DMS114 treated with DMSO at 0.1 percent for 48 hours (cell line): ENCODE measurements at regions not wholly inside any gene's neighbourhood (a gene's known extent, or its start where the extent isn't known, plus 50 kb on each side); places are given as distances from the start of the nearest gene placed in this dataset.
"Not testable (repeated sequence)": the region's sequence is repeated elsewhere in the genome, so short reads cannot be mapped to it uniquely, and the experiment has no call there.

Source experiments
- DNase-seq: peaks from one replicate; lab custom pipeline; 2025; ENCODE audit not compliant: unreplicated experiment; lab: John Stamatoyannopoulos, UW

DNA sequence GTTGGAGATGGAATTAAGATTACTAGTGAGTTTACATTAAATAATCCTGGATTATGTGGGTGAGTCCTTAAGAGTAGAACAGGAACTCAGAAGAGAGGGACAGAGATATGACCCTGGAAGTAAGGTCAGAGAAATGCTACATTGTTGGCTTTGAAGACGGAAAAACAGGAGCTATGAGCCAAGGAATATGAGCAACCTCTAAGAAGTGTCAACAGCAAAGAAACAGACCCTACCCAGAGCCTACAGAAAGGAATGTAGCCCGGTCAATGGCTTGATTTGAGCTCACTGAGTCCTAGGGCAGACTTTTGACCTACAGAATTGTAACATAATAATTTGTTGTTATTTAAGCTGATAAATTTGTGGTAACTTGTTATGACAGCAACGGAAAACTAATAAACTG is 304.9 kb downstream of the IPMK start:
- DNase-seq, result no peak

DNA sequence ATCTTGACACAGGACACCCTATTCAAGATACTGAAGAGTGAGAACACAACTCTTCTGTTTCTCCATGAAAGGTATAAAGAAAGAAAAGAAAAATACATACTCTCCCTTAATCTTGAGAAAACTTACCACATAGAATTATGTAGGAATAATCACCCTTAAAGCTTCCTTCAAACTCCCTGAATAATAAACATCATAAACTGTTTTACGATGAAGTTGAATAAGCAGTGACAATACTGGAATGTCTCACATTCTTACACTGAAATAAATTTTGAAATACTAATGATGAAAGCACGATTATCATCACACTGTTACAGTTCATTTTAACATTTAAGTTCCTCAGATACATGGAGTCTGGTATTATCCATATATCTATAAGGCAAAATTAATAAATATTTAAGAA is 306.2 kb downstream of the IPMK start:
- no peak for DNase-seq

DNA sequence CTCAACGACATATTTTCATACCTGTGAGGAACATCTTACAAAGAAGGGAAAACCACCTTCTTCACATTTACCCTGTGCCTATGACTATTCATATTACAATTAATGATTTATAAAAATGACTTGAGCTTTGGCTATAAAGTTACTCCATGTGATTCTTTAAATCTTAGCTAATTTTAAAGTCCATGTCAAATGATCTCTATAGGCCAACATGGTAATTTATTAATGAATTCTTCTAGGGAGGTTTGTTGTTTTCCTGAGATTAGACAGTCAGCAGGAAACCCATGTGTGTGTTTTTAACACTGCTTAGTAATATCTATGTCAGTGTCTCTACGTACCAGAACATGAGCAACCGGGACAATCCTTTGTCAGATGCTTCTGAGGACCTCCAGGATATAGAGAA is 307.3 kb downstream of the IPMK start:
- DNase-seq, result no peak

DNA sequence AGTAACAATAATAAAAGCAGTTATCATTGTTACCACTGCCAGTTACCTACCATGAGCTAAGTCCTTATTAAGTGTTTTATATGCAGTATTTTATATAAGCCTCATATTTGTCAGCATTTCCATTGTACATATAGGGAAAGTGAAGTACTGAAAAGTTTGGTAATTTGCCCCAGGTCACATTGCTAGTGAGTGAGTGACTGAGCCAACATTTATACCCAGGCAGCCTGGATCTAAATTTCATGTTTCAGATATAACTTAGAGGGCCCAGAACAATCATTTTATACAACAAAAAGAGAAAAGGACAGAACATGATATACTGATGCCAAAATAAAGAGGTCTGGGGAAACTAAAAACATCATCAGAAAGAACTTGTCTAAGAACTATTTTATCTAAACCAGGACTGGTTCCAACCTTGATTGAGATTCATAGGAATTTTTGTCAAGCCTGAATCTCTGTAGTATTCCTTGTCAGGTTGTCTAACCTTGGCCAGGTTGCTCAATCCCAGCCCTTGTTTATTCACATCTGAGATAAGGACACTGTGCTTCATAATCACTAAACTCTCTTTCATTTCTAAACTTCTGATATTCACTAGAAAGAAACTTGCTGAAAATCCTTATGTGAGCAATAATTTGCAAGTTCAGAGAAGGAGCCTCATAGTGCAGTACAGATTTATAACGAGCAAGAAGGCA is 308.2 kb downstream of the IPMK start:
- DNase-seq, result no peak

DNA sequence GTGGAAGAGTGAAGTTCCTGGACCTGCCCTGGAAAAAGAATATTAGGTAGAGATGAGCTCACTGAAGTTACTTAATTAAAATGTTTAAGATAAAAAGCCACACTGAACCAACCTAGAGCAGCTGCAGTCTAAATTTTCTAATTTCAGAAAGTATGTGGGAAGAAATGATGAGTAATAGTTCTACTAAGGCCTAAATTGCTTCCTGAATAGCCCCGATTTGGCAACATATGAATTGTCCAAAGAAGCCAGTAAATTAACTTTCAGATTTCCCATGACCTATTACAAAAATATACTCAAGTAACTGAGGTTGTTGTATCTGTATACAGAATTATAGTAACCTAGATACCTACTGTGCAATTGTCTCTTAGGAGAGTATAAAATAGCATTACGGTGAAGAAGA is 312.6 kb downstream of the IPMK start:
- no peak for DNase-seq

DNA sequence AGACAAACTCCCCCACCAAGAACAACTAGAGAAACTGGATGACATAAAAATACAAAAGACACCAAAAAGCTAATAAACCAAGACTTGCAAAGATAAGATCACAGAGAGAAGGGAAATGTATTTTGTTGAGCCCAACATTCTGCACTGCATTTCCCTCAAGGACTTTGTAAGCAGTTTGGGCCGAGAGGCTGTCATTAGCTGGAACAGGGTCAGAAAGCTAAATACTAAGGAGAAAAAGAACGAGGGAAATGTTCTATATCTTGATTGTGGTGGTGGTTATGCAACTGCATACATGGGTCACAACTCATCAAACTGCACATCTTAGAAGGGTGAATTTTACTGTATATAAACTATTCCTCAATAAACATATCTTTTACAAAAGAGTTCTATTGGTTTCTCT is 315.0 kb downstream of the IPMK start:
- no peak for DNase-seq

DNA sequence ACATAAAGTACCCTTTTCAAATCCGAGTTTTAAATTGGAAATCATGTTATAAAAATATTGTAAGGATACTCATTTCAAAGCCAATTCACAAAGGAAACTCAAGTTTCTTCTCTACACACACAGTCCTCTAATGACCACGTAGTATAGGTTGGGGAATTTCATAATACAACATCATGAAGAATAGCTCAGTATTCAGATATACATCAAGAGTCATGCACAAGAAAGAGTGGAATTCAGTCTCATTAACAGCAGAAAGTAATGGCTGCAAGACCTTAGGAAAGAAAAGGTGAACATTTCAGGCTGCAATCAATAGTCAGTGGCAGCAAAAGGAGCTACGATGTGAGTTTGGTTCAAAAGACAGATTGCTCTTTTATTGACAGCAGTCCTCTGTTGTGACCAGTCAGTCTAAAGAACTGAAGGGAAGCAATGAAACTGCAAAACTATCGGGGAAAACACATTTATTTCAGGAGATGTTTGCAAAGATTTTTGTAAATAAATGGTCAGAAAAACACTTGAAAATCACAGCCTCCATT is 317.2 kb downstream of the IPMK start:
- no peak for DNase-seq

DNA sequence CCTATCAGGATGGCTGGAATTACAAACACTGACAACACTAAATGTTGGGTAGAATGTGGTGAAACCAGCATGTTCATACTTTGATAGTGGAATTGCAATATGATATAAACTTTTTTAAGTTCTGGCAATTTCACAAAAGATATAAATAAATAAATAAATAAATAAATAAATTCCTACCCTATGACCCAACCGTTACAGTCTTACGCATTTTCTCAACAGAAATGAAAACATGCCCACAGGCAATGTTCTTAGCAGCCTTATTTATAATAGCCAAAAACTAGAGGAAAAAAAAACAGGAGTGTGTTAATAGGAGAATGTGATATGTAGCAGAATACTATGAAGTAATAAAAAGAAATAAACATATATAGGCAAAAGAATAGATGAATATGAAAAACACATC is 318.9 kb downstream of the IPMK start:
- DNase-seq, result no peak

DNA sequence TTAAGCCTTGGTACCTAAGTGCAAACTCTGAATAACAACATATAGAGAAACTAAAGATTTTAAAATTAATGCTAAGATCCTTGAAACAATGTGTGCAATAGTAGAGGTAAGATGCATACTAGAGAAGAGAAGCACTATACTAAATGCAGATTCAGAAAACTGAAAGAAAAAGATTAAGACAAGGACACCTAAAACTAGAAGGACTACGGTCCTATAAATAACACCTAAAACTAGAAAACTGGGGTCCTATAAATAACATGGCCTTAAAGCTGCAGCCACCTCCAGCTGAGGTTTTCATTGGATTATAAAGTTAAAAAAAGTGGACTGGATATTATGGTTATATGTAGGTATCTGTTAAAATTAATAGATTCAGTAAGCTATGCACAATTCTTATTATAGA is 320.9 kb downstream of the IPMK start:
- DNase-seq, result no peak

DNA sequence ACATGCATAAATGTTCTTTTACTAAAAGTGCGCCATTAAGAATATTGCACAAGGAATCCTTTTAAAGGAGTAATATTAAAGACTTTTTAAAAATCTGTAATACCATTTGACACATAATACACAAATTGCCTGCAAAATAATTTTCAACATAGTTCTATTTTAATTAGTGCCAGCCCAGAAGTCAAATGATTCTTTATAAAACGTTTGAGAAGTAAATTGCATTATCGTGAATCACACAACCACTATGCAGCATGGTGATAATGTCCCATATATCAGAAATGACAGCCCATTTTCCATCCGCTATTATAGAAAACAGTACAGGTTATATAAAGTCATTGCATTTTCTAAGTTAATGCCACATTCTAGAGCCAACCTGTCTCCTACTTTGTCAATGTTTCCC is 324.0 kb downstream of the IPMK start:
- no peak for DNase-seq

DNA sequence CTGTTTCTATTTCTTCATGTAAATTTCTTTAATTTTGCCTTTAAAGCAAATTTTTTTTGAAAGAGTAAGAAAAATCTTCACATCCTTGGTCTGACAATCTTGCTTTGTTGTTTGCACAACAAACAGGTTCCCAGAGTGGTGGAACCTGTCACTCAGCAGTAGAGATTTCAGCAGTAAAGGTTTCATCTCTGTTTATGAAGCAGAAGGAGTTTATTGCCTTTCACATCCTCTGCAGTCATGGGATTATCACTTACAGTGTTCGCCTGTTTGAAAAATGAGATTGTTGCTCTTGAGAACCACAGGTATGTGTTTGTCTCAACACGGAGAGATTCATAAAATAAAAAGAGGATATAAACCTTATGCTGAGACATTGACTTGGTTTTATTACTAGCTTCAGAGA is 342.6 kb downstream of the IPMK start:
- DNase-seq, result no peak

DNA sequence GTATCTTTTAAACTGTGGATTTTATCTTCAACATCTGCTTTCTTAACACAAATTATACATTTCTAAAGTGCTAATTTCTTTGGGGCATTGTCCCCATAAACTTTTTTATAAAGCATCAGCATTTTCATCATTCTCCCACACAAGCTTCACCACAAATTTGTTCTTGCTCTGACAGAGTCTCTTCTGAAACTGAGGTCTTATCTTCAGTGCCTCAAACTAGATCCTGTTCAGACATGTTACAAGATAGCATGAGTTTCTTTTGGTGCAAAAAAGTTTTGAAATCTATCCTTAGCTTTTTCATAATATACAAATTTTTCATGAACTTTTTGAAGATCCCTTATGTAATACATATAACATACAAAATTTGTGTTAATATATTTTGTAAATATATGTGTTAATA is 346.6 kb downstream of the IPMK start:
- DNase-seq, result no peak

DNA sequence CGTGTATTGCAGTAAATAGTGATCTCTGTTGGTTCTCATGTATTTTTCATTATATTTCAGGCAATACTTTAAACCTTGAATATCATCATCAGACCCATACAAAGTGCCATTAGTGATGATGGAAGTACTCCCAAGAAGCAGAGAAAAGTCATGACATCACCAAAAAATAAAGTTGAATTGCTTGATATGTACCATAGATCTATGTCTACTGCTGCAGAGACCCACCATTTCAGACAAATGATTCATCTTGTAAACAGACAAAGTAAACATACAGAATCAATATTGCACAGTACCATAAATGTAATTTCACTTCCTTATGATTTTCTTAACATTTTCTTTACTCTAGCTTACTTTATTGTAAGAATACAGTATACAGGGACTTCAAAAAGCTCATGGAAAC is 347.8 kb downstream of the IPMK start:
- DNase-seq, result no peak

DNA sequence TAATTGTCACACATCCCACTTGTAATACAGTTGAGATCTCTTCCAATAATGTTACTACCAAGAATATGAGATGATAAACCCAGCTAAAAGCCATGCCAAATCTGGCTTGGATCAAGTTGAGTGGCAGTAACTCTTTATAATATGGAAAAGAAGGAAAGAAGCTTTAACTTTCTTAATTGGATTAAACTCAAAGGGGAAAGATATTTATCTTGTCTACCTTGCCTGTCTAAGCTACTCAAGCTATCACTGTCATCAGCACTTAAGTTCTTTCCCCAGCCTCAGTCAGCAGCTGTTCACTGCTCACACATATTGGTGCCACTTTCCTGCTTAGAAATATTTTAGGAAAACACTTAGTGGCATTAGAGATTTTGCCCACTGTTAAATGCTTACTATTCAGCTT is 350.7 kb downstream of the IPMK start:
- no peak for DNase-seq

DNA sequence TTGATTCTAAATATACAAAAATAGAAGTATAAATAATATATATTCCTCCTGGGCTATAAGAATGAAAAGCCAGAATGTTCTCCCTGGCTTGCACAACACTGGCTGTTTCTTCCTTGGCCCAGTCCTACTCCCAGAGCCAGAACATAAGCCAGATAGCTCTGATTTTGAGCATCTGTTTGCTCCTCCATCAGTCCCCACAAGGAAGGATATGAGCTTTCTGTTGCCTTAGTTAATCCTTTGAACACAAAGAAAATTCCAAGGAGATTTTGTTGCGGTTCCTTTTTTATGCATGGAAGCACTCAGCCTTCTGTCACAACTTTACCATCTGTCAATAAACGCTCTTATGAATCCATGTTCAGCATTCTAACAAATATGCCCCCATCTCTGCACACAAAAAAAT is 361.8 kb downstream of the IPMK start:
- no peak for DNase-seq

DNA sequence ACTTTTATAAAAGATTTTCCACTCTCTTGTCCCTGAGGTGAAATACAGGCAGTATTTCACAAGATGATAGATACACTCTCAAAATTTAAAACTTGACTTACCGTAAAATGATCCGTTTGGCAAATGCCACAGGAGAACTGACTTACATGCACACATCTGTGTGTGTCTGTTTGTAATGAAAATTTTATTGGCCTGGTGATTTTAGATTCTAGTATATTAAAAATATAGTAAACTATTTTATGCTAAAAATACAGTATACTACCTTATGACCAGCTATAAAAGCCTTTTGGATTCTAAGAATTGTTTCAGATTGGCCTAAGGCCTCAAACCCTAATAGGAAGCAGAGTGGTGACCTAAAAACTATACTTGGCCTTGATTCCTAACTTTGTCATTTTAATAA is 362.7 kb downstream of the IPMK start:
- no peak for DNase-seq

DNA sequence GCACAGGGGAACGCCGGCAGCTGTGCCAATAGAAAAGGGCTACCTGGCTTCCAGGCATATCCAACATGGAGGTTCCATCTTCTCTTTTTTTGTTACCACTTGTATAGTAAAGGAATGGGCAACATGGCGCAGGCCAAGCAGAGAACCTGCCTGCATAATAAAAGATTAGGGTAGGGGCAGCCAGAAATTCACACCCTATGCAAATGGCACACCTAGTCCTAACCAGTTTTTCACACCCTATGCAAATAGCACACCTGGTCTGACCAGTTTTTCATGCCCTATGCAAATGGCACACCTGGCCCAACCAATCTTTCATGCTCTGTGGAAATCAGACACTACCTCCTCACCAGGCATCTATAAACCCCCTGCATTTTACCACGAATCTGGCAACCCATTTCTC is 369.5 kb downstream of the IPMK start:
- no peak for DNase-seq

DNA sequence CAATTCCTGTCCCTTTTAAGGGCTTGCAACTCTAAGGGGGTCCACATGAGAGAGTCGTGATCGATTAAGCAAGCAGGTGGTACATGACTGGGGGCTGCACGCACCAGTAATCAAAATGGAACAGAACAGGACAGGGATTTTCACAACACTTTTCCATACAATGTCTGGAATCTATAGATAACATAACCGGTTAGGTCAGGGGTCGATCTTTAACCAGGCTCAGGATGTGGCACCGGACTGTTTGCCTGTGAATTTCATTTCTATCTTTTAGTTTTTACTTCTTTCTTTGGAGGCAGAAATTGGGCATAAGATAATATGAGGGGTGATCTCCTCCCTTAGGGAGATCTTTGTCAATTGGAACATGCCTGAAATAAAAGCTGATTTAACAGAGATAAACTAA is 370.1 kb downstream of the IPMK start:
- DNase-seq, result no peak

DNA sequence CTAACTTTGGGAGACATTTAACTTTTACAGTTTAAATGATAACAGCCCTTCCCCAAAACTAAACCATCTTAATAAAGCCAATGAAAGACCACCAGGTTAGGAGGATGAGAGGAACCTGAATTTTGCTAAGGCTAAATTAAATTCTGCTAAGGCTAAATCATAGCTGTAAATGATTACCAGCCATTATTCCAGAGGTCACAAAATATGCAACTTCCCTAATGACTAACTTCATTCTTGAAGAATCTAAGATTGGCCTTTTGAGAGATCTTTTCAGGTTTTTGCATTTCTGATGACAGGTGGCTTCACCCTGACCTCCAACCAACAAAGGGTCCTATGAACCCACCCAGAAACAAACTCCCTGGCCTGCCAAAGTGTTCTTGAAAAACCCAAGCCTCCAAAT is 373.3 kb downstream of the IPMK start:
- DNase-seq, result no peak

DNA sequence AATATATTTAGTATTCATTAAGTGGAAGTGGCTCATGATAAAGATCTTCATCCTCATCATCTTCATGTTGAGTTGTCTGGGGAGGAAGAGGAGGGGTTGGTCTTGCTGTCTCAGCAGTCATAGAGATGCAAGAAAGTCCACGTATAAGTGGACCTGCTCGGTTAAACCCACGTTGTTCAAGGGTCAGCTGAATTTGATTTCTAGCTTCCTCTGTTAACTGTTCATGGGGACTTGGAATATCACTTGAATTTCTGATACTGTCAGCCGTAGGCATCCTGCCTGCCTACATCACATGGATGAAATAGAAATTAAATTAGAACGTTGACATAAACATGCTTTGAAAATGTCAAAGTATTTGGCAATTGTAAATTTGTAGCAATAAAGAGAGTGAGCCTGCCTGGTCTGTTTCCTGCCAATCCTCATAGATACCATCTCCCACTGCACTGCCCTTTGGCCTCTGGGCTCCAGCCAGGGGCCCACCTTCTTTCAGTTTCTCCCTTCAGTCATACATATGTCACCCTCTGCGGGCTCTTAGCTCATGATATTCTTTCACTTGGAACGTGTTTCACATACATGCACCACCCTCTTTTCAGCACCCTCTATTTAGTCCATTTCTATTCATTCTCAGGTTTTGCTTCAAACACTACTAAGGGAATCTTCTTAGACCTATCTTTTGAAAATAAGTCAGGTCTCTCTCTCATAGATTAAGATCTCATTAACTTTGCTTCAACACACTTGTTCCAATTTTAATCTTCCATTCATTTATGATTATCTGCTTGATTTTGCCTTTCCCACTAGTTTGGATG is 376.3 kb downstream of the IPMK start:
- no peak for DNase-seq

DNA sequence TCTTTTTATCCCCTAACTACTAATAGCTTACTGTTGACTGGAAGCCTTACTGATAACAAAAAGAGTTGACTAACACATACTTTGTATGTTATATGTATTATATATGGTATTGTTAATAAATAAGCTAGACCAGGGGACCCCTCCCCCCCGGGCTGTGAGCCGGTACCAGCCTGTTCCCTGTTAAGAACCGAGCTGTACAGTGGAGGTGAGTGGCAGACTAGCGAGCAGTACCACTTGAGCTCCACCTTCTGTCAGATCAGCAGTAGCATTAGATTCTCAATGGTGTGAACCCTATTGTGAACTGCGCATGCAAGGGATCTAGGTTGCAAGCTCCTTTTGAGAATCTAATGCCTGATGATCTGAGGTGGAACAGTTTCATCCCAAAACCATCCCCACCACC is 377.0 kb downstream of the IPMK start:
- DNase-seq, result no peak

DNA sequence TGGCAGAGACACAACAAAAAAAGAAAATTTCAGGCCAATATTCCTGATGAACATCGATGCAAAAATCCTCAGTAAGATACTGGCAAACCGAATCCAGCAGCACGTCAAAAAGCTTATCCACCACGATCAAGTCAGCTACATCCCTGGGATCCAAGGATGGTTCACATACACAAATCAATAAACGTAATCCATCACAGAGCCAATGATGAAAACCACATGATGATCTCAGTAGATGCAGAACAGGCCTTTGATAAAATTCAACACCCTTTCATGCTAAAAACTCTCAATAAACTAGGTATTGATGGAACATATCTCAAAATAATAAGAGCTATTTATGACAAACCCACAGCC is 382.1 kb downstream of the IPMK start:
- DNase-seq, result not testable (repeated sequence)
